ENCODE measurements at regions not wholly inside any gene's neighbourhood (a gene's known extent, or its start where the extent isn't known, plus 50 kb on each side); places are given as distances from the start of the nearest gene placed in this dataset.
"Not testable (repeated sequence)": the region's sequence is repeated elsewhere in the genome, so short reads cannot be mapped to it uniquely, and the experiment has no call there.

DNA sequence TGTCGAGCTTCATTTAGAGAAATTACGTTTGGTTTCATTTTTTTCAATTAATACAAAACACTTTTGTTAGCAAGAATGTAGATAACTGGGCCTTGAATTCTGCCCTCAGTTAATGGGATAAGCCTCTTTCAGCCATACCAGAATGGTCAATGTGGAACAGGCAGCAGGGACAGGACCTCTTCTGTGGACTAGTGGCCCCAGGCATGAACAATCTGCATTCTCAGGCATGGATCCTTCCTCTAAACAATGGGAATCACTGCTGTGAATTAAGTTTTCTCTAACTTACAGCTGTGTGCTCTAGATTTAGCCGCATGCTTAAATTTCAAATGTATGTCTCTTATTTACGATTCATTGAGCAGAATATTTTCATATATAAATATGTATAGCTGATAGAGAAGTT, 237.7 kb upstream of the PRKCQ start:
- no peak for DNase-seq (ENCODE audit: low read depth, low spot score)

DNA sequence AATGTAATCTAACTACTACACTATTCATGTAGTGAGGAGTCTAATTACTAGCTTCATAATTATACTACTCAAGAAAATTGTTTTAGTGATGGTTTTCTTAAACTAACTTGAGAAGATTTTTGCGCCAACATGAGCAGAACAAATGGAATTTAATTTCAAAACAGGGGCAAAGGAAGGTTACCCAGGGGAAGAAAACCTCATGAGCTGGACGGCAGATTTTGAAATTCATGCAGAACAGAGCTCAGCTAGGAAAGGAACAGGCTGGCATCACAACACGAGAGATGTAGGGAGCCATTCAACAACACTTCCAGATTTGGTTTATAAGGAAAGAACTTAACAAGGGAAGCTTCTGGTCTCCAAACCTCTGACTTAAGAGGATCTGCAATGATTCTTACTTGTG, 235.3 kb upstream of the PRKCQ start:
- no peak for DNase-seq (ENCODE audit: low read depth, low spot score)

DNA sequence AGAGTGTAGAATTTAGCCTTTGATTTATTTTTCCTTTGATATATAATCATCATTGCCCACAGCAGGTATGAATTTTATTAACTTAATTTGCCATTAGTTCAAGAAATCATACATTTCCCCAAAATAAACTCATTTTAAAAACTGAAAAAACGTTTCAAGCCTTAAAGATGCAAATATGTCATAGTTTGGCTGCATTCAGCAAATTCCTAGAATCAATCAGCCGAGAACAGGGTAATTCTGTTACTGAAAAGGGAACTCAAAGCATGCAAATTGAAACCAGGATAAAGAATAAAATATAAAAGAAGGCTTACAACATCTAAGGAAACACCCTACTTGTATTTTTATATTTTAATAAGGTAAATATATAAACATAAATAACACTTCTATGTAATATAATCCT, 233.8 kb upstream of the PRKCQ start:
- DNase-seq (ENCODE audit: low read depth, low spot score): no peak

DNA sequence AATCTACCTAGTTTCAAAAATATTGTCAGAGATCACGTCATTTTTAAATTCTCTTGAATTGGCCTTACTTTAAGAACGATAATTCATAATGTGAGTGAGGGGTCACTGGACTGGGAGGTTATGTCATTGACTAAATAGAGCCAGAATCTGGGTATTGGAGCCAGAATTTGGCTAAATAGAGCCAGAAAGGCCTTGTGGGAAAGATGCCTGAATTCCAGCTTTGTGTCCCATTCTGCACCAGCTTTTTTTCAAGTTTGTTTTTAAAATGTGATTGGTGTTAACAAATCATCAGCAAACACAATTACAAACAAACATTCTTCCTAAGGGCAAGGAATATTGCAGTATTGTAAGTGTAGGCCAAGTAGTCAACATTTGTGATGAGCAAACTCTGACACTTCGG, 233.2 kb upstream of the PRKCQ start:
- no peak for DNase-seq (ENCODE audit: low read depth, low spot score)

DNA sequence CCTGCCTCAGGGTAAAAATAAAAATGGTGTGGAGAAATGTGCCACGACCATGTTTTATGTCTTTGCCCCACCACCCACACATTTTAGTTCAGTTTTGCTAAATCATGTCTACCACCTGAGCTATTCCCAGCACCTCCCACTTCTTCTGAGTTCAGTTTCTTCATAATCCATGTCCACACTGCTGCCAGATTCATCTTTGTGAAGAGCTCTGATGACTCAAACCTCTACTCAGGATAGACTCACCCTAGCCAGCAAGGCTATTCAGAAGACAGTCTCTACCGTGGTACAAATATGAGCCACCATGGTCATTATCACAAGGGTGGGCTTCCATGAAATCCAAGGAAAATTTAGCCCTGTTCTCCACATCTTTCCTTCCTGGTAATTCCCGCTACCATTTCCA, 231.1 kb upstream of the PRKCQ start:
- DNase-seq (ENCODE audit: low read depth, low spot score): no peak

DNA sequence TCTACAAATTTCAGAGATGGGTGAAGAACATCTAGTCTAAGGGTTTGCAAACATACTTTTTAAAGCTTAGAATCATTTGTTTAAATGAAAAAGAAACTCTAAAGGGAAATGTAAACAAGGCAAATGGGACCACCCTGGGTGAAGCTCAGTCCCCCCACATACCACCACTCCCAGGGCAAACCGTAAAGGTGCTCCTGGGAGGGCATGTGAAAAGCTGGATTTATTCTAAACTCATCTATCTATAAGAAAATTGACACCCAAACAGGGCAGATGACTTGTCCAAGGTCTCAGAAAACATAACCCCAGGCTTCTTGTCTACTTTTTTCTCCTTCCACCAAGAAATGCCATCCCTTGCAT, 223.3 kb upstream of the PRKCQ start:
- DNase-seq (ENCODE audit: low read depth, low spot score): no peak

DNA sequence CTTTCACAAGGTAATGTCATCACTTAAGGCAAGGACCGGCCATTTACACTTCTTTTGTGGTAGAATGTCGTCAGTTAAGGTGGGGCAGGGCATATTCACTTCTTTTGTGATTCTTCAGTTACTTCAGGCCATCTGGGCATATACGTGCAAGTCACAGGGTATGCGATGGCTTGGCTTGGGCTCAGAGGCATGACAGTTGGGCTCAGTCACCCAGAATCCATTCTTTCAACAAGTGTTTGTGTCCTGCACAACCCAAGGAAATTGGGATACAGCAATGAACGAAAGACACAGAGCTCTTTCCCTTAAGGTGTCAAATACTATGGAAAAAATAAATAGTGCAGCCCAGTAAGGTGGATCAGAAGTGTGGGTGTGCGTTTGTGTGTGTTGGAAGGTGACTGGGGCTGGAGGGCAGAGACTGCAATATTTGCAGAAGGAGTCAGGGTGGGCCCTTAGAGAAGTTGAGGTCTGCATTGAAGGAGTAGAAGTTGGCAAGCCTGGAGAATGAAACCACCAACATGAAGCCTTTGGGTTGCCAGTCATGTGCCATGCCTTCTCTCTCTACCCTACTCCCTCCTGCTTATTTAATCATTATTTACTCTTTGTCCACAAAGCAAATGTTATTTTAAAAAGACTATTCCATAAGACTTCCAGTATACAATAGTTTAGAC, 222.8 kb upstream of the PRKCQ start:
- no peak for DNase-seq (ENCODE audit: low read depth, low spot score)

DNA sequence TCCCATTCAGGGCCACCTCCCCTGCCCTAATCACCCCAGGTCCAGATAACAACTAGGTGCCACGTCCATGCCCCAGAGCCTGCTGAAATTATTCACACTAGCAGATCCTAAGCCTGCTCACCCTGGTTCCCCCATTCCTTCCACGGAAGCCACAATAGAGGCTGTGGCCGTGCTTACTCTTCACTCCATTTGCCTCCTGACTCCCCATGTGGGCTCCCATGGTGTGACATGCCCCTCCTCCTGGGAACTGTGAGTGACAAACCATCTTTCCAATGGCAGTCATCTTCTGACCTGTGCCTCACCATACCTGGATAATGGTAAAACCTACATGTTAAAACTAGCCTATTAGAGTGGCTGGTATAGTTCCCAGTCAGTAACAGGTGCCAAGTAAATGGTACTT, 216.2 kb upstream of the PRKCQ start:
- no peak for DNase-seq (ENCODE audit: low read depth, low spot score)

DNA sequence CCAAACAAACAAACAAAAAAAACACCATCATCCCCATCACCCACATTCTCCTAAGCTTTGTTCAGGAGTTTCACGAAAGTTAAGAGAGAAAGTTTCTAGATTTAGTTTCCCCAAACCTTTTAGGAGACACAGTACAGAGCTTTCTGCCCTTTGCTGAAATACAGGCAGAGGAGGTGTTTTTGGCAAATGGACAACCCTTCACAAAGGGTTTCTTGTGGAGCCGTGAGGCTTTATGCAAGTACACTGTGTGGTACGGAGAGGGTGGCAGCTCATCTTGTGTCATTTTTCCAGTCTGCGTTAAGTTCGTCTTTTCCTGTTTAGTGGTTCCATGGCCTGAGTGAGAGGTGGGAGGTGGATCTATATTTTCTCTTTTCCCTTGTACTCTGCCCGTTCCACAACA, 215.5 kb upstream of the PRKCQ start:
- DNase-seq (ENCODE audit: low read depth, low spot score): no peak

DNA sequence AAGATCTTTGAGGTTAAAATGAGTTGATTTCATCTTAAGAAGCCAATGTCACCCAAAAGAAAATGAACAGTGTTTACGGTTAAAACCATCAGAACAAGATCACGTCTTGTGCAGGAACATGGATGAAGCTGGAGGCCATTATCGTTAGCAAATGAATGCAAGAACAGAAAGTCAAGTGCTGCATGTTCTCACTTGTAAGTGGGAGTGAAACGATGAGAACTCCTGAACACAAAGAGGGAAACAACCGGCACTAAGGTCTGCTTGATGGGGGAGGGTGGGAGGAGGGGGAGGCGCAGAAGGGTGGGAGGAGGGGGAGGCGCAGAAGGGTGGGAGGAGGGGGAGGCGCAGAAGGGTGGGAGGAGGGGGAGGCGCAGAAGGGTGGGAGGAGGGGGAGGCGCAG, 214.8 kb upstream of the PRKCQ start:
- DNase-seq (ENCODE audit: low read depth, low spot score): not testable (repeated sequence)

DNA sequence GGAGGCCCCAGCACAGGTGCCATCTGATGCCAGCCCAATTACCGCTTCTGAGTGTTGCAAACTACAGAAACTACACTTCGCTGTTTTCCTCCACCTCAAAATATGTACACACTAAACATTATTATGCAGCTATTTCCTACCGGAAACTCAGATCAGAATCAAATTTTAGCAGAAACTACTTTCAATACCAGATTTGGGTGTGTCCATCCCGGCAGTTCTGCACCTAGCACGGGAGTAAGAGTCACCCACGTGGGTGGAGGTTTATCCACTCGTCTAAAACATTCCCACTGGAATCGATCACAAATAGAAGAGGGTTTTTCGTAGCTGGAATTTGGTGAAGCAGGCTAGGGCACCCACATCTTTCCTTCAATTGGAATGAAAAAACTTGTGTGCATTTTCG, 214.4 kb upstream of the PRKCQ start:
- no peak for DNase-seq (ENCODE audit: low read depth, low spot score)

DNA sequence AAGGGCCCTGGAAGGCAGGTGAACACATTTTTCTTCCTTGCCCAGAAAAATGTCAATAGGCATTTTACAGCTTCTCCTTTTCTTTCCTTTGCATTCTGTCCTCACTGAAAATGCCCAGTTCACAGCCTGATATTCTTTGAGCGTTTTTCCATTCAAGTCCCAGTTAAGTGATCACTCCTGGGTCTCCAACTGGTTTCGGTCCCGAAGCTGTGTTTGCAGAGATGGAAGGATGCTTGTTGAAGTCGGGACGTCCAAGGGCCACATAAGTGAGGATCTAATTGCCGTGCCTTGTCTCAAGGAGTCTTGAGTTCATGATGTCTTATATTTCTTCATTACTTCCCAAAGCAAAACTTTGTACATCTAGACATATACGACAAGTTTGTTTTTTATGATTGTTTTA, 208.7 kb upstream of the PRKCQ start:
- no peak for DNase-seq (ENCODE audit: low read depth, low spot score)

DNA sequence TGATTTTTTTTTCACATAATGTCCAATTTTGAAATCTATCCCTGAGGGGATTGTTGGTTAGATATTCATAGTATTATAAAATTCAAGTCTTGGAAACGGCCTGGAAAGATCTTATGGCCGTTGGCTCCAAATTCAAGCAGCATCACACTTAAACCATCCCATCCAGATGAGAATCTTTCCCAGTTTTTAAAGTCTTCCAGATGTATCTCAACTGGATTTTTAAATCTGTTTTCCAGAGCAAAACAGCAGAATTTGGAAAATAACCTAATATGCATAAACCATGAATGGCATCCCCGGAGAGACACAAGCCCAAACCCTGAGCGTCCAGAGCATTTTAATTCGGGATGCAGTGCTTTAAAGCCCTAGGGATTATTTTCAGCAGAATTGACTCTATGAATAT, 208.2 kb upstream of the PRKCQ start:
- no peak for DNase-seq (ENCODE audit: low read depth, low spot score)

DNA sequence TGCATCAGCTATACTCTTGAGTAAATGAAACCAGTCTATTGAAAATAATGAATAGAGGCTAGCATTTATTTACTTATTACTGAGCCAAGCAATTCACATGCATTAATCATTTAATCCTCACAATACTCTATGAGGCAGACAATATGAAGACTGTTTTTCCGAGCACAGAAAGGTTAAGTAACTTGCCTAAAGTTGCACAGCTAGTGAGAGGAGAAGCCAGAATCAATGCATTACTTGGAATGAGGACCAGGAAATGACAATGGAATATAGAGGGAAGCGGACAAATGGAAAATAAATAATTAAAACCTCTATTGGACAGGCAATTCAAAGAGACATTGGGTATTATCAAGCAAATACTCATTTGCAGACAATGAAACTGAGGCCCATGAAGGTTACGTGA, 207.6 kb upstream of the PRKCQ start:
- no peak for DNase-seq (ENCODE audit: low read depth, low spot score)

DNA sequence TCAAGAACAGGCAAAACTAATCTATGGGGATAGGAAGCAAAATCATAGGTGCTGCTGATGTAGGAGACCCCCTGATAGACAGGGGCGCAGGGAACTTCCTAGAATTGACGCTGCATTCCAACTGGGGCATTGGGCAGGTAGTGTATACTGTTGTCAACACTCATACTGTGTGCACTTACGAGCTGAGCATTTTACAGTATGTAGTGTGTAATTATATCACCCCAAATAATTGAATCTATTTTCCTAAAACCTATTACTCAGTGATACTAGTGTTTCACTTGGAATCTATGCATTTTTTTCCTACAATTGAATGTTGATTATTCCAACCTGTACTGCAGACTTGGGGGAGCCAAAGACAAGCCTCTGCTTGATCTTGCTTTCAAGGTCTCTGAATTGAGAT, 207.0 kb upstream of the PRKCQ start:
- DNase-seq (ENCODE audit: low read depth, low spot score): no peak

DNA sequence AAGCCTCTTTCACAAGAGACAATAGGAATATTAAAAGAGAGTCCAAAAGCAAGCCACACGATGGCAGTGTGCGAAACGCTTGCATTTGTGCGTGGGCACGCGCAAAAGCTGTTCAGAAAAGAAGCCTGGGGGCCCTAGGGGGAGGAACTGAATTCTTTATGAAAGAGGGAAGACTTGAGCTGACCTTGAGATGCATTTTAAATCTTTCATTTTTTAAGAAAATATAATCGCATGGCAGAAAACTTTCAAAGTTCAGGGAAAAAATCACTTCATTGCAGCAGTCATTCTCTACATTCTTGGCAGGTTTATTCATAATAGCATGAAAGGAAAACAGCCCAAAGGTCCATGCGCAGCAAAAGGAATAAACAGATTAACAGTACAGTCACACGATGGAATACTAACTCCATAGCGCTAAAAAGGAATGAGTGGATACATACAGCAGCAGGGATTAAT, 206.5 kb upstream of the PRKCQ start:
- DNase-seq (ENCODE audit: low read depth, low spot score): no peak

DNA sequence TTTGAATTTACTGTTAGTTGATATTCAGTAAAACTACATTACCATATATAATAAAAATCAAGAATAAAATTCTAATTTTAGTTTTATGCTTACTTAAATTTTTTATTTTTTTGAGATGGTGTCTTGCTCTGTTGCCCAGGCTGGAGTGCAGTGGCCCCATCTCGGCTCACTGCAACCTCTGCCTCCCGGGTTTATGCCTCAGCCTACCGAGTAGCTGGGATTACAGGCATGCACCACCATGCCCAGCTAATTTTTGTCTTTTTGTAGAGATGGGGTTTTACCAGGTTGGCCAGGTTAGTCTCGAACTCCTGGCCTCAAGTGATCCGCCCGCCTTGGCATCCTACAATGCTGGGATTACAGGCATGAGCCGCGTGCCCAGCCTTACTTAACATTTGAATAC, 204.4 kb upstream of the PRKCQ start:
- DNase-seq (ENCODE audit: low read depth, low spot score): not testable (repeated sequence)

DNA sequence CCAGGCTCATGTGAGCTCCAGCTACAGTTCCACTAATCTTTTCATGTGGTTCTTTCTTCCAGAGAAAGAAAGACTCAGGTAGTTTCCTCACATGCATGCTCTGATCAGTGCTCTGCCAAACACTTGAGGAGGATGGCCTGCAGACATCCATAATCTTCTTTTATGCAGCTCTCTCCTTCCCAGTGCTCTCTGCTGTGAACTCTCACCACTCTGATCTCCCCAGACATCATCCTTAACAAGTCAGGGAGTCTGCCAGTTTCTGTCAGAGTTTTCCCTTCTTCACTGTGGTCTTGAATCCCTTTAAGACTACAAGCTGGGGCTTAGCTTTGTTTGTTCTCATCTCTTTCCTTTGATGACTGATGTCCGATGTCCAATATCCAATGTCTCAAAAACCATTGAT, 203.4 kb upstream of the PRKCQ start:
- no peak for DNase-seq (ENCODE audit: low read depth, low spot score)

DNA sequence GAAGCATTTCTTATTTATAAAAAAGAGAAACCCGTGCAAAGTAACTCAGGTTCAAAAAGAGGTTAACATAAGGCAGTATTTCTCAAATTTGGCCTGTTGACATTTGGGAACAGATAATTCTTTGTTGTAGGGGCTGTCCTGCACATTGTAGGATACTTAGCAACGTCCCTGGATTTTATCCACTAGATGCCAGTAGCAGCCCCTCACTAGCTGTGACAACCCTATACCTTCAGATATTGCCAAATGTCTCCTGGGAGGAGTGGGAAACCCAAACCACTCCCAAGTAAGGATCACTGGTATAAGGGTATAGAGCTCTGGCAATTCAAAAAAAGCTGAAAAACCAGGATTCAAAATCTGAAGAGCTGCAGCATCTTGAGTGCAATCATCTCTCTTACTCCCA, 202.3 kb upstream of the PRKCQ start:
- no peak for DNase-seq (ENCODE audit: low read depth, low spot score)

DNA sequence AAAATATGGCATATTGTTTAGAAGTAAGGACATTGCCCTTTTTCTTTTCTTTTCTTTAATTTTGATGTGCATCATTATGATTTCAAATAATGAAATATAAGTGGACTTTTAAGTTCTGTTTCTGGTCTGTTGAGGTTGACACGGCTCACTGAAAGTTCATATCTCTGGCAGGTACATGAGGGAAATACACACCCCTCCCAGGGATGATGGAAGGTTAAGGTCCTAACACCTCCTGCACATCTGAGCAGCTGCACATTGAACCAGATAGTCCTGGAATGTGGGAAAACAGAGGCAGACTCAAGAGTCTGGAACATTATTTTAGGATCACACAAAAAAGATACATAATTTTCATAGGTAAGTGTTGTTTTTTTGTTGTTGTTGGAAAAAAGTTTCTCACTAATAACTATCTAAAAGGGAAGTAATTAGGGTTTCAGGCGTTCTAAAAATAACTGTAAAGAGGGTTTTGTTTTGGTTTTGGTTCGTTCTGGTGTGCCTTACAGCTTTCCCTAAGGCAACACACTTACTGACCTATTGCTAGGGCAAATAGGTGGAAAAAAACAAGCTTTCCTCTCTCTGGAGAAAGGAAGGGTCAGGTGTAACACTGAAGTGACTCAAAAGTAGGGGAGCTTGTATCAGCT, 201.2 kb upstream of the PRKCQ start:
- no peak for DNase-seq (ENCODE audit: low read depth, low spot score)

DNA sequence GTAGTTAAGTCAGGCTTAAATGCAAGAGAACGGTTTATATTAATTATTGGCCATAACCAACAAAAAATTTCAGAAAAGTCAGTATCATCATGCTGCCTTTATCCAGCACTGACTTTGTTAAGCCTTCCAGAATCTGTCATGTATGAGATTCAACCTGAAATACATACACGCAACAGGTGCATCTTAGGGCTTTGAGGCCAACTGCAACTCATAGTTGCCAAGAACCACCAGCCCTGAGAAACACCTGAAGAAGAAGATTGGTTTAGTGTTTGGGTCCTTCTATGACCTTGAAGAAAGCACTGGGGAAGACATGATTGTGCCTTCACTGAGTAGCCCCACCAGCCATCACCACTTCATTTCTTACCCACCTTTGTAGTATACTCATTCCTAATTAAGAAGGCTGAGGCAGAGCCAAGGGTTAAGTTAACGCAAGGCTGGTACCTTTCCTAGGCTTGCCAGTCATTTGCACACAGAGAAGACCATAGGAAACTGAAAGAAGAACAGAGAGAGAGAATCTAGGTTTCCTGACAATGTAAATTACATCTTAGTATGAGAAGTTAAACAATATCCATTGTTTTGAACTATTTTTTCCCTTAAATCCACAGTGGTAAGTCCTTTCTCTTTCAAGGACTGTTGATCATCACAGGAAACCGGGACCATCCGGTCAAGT, 200.1 kb upstream of the PRKCQ start:
- no peak for DNase-seq (ENCODE audit: low read depth, low spot score)

DNA sequence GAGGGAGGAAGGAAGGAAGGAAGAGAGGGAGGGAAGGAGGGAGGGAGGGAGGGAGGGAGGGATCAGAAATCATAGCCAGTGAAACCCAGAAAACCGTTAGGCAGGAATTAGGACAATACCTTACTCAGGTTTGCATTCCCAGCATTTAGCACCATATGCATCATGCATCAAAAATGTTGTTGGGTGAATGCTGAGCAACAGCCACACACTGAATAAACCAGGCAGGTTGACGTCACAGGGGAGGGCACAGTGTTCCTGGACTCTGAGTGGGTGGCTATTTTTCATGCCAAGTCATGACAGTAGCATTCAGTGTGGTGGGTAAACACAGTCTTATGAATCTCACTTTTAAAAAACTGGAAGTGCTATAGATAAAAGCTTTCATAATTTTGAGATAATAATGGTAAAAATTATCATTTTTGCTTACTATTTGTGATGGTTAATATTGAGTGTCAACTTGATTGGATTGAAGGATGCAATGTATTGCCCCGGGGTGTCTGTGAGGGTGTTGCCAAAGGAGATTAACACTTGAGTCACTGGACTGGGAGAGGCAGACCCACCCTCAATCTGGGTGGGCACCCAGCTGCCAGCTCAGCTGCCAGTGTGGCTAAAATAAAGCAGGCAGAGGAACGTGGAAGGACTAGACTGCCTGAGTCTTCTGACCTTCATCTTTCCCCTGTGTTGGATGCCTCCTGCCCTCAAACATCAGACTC, 199.1 kb upstream of the PRKCQ start:
- no peak for DNase-seq (ENCODE audit: low read depth, low spot score)

DNA sequence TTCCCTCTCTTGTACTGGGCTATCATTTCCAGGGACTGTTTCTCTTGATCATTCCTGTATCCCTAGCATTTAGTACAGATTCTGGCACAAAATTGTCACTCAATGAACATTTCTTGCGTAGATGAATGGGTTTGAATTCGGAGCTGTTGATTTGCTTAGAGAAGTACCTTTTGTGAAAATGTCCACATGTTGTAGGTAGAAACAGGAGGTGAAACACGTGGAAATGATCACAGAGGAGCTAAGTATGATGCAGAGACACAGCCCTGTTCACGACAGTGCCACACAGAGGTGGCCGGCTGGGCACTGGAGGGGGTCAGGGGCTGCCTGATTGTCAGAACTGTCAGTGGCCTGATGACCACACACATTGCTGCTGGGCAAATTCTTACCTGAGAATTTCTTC, 196.1 kb upstream of the PRKCQ start:
- DNase-seq (ENCODE audit: low read depth, low spot score): no peak

Data from ELF-1 (cell line).